ENCODE measurements at regions not wholly inside any gene's neighbourhood (a gene's known extent, or its start where the extent isn't known, plus 50 kb on each side); places are given as distances from the start of the nearest gene placed in this dataset.

DNA sequence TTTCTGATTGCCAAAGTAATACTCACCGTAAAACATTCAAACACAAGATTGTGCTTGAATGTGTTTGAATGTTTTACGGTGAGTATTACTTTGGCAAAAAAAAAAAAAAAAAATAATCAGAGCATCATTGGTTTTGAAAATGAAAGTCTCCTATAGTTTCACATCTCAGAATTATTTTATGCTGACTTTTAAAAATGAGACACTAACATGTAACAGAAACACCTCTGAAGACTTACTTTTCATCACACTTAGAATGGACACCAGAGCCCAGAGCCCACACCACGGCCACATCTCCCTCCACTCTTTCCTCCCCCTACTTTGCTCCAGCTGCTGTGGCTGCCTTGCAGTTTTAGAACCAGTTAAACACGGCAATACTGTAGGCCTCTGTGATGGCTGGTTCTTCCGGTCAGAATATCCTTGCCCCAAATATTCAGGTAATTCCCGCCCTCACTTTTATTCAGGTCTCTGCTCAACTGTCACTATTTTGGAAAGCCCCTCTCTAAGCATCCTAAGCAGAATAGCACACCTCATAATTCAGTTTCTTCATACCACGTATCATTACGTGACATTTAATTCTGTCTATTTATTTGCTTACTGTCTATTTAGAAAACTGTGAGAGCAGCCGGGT lies 138.9 kb upstream of the MAX start:
- in situ Hi-C loops (cut with MboI; ENCODE audit: low sequenced_read_pairs), result no loop called here

- in situ Hi-C loops (cut with MboI; ENCODE audit: low sequenced_read_pairs), result no loop called here
Measured at GRCh38 chr14:65242732-65243134, 140.4 kb upstream of the MAX start.

- in situ Hi-C loops (cut with MboI; ENCODE audit: low sequenced_read_pairs), result no loop called here
Measured at GRCh38 chr14:65243766-65244442, 141.6 kb upstream of the MAX start.

DNA sequence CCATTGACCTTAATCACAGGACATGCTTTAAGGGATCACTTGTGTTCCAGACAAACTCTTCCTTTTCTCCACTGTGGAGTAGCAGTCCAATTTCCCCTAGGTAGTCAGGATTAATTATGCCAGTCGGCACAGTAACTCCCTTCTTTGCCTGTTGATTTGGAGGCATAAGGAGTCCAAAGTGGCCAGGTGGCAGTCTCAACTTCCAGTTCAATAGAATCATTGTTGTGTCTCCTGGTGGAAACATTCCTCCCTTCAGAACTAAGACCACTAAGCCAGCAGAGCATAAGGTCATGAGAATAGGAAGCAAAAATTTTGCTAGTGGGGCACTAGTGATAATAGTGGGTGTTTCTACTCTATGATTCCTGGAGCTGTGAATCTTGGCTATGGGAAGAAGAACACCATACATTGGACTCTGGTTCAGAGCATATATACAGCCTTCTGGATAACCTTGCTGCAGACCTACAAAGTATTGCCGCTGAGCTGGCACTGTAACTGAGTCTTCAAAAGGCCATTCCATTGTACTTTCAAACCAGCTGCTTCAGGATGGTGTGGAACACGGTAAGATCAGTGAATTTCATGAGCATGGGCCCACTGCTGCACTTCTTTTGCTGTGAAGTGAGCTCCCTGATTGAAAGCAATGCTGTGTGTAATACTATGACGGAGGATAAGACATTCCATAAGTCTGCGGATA lies 147.3 kb upstream of the MAX start:
- in situ Hi-C loops (cut with MboI; ENCODE audit: low sequenced_read_pairs), result no loop called here

DNA sequence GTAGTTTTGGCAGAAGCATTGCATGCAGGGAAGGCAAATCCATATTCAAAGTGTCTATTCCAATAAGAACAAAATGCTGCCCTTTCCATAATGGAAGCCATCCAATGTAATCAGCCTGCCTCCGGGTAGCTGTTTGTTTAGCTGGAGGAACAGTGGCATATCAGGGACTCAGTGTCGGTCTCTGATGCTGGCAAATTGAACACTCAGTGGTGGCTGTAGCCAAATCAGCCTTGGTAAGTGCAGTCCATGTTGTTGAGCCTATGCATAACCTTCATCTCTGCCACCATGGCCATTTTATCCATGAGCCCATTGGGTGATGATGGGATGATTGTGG lies 147.8 kb upstream of the MAX start:
- in situ Hi-C loops (cut with MboI; ENCODE audit: low sequenced_read_pairs), result no loop called here

DNA sequence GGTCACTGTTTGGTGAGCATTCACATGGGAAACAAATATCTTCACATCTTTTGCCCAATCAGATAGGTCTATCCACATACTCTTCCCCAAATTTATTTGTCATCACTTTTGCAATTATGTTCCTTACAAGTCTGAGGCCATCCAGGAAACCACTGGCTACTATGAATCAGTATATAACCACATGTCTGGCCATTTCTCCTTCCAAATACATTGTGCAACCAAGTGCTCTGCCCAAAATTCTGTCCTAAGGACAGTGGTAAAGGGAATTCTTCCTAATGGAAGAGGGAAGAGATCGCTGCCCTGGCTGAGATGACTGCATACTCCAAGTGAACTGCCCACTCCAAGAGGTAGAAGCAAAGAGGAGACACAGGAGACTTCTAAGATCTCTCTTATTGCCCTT lies 148.9 kb upstream of the MAX start:
- in situ Hi-C loops (cut with MboI; ENCODE audit: low sequenced_read_pairs), result no loop called here

DNA sequence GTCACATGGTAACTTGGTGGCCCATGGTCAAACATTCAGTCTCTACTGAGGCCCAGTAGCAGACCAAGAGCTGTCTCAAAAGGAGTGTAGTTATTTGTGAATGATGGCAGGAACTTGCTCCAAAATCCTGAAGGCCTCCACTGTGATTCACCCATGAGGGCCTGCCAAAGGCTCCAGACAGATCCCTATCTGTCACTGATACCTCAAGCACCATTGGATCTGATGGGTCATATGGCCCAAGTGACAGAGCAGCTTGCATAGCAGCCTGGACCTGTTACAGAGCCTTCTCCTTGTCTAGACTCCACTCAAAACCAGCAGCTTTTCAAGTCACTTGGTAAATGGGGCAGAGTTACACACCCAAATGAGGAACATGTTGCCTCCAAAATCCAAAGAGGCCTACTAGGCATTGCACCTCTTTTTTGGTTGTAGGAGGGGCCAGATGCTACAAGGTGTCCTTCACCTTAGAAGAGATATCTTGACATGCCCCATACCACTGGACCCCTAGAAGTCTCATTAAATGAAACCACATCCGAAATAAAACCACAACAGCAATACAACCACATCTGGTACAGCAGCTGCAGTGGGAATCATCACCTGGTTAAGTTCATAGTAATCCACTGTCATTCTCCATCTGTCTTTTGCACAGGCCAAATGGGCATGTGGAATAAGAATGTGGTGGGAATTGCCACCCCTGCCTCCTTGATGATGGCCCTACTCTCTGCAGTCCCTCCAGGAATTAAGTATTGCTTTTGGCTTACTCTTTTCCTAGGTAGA lies 150.4 kb upstream of the MAX start:
- in situ Hi-C loops (cut with MboI; ENCODE audit: low sequenced_read_pairs), result no loop called here

GRCh38 chr14:65255029-65255545 lies 152.8 kb upstream of the MAX start:
- in situ Hi-C loops (cut with MboI; ENCODE audit: low sequenced_read_pairs), result no loop called here

DNA sequence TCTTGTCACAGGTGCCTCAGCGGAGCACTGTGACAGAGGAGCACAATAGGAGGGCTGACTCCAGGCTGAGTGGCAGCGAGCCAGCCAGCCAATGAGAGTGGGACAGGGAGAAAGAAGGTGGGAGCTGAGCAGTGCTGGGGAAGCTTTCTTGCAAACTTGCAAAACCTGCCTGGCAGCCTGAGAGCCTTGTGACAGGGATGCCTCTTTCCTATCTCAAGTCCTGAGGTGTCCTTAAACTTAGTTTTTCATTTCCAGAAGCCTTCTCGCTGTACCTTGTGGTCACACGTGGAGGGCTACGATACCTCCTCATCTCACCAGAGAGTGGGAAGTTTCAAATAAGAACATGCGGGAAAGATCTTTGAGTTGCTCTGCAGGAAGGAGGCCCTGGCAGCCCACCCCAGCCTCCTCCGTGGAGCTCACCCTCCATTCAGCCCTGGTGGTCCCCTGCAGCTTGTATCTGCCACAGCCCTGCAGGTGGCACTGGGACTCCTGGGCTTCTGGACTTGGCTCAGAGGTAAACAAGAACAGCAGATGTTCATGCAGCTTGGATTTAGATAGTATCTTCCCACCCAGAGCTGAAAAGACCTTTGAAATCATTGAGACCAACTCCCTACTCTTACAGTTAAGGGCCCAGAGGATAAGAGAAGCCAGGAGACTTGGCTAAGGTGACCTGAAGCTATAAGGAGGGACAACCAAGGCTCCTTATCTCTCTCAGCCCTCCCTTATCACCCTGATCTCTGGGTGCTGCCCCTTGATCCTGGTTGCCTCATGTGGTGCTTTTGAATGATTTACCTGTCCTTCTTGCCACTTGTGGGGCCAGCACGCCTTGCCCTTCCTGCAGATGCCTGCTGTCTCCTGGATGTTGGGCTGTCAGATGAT lies 153.5 kb upstream of the MAX start:
- in situ Hi-C loops (cut with MboI; ENCODE audit: low sequenced_read_pairs), result no loop called here

DNA sequence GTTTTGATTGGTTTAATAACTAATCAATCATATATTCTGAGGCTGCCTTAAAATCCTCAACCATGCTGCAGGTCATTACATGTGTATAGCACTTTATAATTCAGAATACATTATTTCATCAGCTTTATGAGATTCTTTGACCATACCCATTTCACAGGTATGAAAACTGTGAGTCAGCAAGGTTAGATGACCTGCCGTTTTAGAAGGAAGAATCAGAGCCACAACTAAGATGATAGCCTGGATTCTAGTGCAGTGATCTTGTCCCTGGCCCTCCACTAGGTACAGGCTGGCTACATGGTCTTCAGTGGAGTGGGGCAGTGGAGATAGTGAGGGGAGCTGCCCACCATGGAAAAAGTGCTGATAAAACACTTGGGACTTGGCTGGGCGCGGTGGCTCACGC lies 154.4 kb upstream of the MAX start:
- in situ Hi-C loops (cut with MboI; ENCODE audit: low sequenced_read_pairs), result no loop called here

DNA sequence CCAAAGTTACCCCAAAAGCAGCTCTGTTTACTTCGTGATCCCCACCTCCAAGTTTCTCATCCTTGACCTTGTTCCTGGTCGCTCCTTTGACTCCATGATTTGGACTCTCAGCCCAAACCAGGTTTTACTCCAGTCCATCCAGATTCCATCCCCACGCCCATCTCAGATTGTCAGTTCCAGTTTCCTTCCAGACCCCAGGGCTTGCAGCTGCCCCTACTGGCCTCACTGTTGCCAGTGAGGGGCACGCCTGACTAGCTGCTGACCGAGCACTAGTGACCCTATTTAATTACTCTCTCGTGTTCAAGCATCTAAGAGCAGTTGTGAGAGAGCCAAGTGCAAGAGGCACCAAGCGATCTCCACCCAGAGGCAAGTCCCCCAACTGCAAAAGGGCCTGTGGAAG lies 155.1 kb upstream of the FUT8 start:
- in situ Hi-C loops (cut with MboI; ENCODE audit: low sequenced_read_pairs), result no loop called here

DNA sequence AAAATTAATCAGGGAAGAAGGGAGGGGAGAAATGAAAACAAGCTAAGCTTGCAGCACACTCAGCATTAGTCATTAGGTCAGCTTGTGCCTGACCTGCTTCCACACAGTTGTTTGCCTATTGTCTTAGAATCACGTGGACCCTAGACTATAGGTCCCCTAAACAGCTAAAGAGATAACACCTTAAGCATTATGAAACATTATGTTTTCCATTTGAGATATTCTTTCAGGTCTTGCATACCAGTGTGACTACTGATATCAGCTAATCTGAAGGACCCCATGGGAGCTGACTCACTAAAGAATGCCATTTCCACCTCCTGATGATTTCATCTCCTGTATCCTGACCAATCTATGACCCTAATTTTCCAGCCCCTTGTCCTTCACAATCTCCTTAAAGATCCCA lies 154.1 kb upstream of the FUT8 start:
- in situ Hi-C loops (cut with MboI; ENCODE audit: low sequenced_read_pairs), result no loop called here

- in situ Hi-C loops (cut with MboI; ENCODE audit: low sequenced_read_pairs), result no loop called here
Measured at GRCh38 chr14:65259000-65259399, 153.5 kb upstream of the FUT8 start.

DNA sequence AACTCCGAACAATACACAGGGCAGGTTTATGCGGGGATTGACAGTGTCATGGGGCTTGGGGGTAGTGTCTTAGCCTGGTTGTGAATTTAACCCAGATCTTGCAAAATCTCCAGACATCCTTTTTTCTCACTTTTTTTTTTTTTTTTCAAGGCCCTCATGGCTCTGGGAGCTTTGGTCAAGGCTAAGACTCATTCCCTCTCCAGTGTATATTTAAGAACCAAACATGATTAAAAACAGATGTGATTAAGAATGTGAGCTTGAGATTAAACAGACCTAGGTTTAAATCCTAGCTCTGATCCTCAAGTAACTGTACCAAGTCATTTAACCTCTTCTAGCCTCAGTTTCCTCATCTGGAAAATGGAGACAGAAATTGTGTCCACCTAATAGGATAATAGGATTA lies 151.7 kb upstream of the FUT8 start:
- in situ Hi-C loops (cut with MboI; ENCODE audit: low sequenced_read_pairs), result no loop called here

DNA sequence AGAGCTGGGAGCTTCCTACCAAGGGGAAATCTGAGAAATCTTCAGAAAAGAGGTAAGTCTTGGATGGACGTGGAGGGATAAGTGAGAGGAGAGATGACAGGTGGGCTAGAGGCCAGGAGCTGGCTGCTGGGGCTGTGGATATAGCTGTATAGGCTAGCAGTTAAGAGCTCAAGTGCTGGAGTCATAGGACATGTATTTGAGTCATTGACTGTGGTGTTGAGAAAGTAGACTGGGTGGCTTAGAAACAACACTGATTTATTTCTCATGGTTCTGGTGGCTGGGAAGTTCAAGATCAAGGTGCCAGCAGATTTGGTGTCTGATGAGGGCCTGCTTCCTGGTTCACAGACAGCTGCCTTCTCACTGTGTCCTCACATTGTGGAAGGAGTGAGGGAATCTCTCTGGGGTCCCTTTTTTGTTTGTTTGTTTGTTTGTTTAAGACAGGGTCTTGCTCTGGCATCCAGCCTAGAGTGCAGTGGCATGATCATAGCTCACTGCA lies 151.1 kb upstream of the FUT8 start:
- in situ Hi-C loops (cut with MboI; ENCODE audit: low sequenced_read_pairs), result no loop called here

- in situ Hi-C loops (cut with MboI; ENCODE audit: low sequenced_read_pairs), result no loop called here
Measured at GRCh38 chr14:65261946-65262345, 150.6 kb upstream of the FUT8 start.

GRCh38 chr14:65263177-65263788 lies 149.2 kb upstream of the FUT8 start:
- in situ Hi-C loops (cut with MboI; ENCODE audit: low sequenced_read_pairs), result no loop called here

DNA sequence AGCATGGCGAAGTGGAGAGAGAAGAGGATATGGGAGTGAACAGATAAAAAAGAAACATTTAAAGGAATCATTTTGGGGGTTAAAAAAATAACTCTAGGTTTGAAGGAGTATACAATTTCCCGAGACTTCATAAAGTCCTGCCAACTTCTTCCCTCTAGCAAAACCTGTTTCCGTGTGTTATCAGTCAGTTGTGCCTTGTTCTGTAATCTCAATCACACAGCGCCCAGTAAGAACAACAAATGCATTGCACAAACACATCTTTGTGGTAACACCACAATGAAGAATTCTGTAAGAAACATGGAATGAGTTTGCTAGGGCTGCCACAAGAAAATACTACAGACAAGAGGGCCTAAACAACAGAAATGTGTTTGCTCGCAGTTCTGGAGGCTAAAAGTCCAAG lies 144.7 kb upstream of the FUT8 start:
- in situ Hi-C loops (cut with MboI; ENCODE audit: low sequenced_read_pairs), result no loop called here

GRCh38 chr14:65268594-65268993 lies 143.9 kb upstream of the FUT8 start:
- in situ Hi-C loops (cut with MboI; ENCODE audit: low sequenced_read_pairs), result no loop called here

- in situ Hi-C loops (cut with MboI; ENCODE audit: low sequenced_read_pairs), result no loop called here
Measured at GRCh38 chr14:65269732-65270131, 142.8 kb upstream of the FUT8 start.
